IMR-90 (cell line): ENCODE measurements at regions not wholly inside any gene's neighbourhood (a gene's known extent, or its start where the extent isn't known, plus 50 kb on each side); places are given as distances from the start of the nearest gene placed in this dataset.

Experiments
- BHLHE40 ChIP-seq: fragments of 150-350 bp; IDR thresholded peaks from 2 replicates; pipeline ENCODE4 v1.6.1; 2016; ENCODE audit warnings: mild to moderate bottlenecking, low read depth, low read length
- MAFK ChIP-seq: IDR thresholded peaks from 2 replicates; pipeline ENCODE4 v1.6.1; 2012; ENCODE audit warnings: low read depth, low read length, improper control_type of control experiment
- MAZ ChIP-seq: IDR thresholded peaks from 2 replicates; pipeline ENCODE4 v1.6.1; 2012; ENCODE audit warnings: low read depth, mild to moderate bottlenecking, low read length, improper control_type of control experiment, moderate library complexity, borderline replicate concordance
- POLR2A ChIP-seq: IDR thresholded peaks from 2 replicates; pipeline ENCODE4 v1.6.1; 2012; ENCODE audit warnings: mild to moderate bottlenecking, low read depth, low read length
- RAD21 ChIP-seq: IDR thresholded peaks from 2 replicates; pipeline ENCODE4 v1.6.1; 2012; ENCODE audit warnings: low read length, improper control_type of control experiment
- TF ChIP-seq, protein P1 (sequence below): conservative IDR thresholded peaks from 2 replicates; pipeline ENCODE4 v1.5.1; 2012; ENCODE audit warnings: mild to moderate bottlenecking, low read depth, low read length, improper control_type of control experiment
- TF ChIP-seq, protein P2 (sequence below): fragments of 150-350 bp; IDR thresholded peaks from 2 replicates; pipeline ENCODE4 v1.6.1; 2017; ENCODE audit warnings: mild to moderate bottlenecking, antibody characterized with exemption, low read length, low read depth
- TF ChIP-seq, protein P3 (sequence below): fragments of 150-350 bp; IDR thresholded peaks from 2 replicates; pipeline ENCODE4 v1.6.1; 2016; ENCODE audit warnings: low read depth, mild to moderate bottlenecking, low read length, moderate library complexity, borderline replicate concordance

DNA sequence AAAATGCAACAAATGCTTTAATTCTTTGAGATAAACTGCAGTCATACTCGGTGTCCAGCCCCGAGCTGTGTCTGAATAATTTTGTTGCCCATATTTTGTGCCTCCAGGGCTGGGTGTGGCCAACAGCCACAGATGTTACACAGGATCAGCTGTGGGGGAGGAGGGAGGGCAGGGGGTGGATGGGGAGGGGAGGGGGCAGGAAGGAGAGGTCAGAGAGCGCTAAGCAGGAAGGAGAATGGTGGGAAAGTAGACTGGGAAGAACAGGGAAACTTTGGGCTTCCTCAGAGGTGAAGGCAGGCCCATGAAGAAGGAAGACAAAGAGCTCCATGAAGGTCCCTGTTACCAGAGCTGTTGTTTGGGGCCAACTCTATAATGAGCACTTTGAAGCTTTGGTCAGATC is 295.8 kb downstream of the COG6 start:
- TF ChIP-seq BHLHE40 (no peak), MAFK (no peak), POLR2A (no peak), MAZ (no peak), RAD21 (no peak)
- TF ChIP-seq, protein P1, sequence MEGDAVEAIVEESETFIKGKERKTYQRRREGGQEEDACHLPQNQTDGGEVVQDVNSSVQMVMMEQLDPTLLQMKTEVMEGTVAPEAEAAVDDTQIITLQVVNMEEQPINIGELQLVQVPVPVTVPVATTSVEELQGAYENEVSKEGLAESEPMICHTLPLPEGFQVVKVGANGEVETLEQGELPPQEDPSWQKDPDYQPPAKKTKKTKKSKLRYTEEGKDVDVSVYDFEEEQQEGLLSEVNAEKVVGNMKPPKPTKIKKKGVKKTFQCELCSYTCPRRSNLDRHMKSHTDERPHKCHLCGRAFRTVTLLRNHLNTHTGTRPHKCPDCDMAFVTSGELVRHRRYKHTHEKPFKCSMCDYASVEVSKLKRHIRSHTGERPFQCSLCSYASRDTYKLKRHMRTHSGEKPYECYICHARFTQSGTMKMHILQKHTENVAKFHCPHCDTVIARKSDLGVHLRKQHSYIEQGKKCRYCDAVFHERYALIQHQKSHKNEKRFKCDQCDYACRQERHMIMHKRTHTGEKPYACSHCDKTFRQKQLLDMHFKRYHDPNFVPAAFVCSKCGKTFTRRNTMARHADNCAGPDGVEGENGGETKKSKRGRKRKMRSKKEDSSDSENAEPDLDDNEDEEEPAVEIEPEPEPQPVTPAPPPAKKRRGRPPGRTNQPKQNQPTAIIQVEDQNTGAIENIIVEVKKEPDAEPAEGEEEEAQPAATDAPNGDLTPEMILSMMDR, result no peak
- TF ChIP-seq, protein P2, sequence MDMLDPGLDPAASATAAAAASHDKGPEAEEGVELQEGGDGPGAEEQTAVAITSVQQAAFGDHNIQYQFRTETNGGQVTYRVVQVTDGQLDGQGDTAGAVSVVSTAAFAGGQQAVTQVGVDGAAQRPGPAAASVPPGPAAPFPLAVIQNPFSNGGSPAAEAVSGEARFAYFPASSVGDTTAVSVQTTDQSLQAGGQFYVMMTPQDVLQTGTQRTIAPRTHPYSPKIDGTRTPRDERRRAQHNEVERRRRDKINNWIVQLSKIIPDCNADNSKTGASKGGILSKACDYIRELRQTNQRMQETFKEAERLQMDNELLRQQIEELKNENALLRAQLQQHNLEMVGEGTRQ, result no peak
- TF ChIP-seq, protein P3, sequence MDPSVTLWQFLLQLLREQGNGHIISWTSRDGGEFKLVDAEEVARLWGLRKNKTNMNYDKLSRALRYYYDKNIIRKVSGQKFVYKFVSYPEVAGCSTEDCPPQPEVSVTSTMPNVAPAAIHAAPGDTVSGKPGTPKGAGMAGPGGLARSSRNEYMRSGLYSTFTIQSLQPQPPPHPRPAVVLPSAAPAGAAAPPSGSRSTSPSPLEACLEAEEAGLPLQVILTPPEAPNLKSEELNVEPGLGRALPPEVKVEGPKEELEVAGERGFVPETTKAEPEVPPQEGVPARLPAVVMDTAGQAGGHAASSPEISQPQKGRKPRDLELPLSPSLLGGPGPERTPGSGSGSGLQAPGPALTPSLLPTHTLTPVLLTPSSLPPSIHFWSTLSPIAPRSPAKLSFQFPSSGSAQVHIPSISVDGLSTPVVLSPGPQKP, result no peak
